ENCODE measurements at regions not wholly inside any gene's neighbourhood (a gene's known extent, or its start where the extent isn't known, plus 50 kb on each side); places are given as distances from the start of the nearest gene placed in this dataset.

DNA sequence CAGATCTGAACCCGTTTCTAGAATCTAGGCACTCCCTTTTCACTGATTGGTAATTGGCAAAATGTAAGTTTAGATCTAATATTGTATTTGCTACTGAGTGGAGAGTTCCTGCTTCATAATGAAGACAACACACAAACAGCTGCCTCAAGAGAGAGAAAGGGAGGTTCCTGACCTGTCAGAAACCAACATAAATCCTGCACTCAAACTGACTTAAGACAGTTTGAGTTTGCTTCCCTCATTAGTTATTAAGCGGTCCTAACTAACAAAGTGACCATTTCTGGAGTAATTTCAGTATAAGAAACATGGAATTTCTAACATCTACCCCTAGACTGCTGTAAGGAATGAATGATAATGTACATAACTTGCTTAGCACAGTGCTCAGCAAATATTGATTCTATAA lies 191.2 kb downstream of the METTL4 start:
- no peak overlapping the region for H3K9ac ChIP-seq (ENCODE audit: low read length)
- Mint-ChIP-seq H3K9me3 (ENCODE audit: unreplicated experiment) (no peaks in the 10 kb centered on the region), H3K27me3 (ENCODE audit: low read depth, unreplicated experiment) (no peaks in the 10 kb centered on the region), H3K4me1 (ENCODE audit: low read depth, unreplicated experiment) (no peaks in the 10 kb centered on the region), H3K4me3 (ENCODE audit: unreplicated experiment) (no peak overlapping the region), H3K36me3 (ENCODE audit: low read depth, unreplicated experiment) (no peaks in the 10 kb centered on the region), H3K27ac (ENCODE audit: unreplicated experiment) (no peak overlapping the region)
- H3K79me2 ChIP-seq (ENCODE audit: insufficient read depth, low read length): no peaks in the 10 kb centered on the region
- no peaks in the 10 kb centered on the region for H3K9me3 ChIP-seq (ENCODE audit: insufficient read depth, low read depth, low read length)
- no peaks in the 10 kb centered on the region for H3K36me3 ChIP-seq (ENCODE audit: insufficient read depth, low read length)
- TF ChIP-seq EZH2 (IDR thresholded peaks at IDR 0.05; ENCODE audit: insufficient read depth, low read length): no peak
- no peak for TF ChIP-seq CTCF (IDR thresholded peaks at IDR 0.05; ENCODE audit: insufficient read depth, low read depth, low read length)
- FAIRE-seq (no peak), DNase-seq (ENCODE audit: low read depth) (no peak)
- no peak overlapping the region for H3K4me2 ChIP-seq (ENCODE audit: low read length)
- H3K4me1 ChIP-seq (ENCODE audit: insufficient read depth, low read length): no peaks in the 10 kb centered on the region
- H3K27ac ChIP-seq (ENCODE audit: low read depth, low read length): no peak overlapping the region
- no peak overlapping the region for H3K4me3 ChIP-seq (ENCODE audit: insufficient read depth, low read depth, low read length)
- H4K20me1 ChIP-seq (ENCODE audit: insufficient read depth, low read length): no peaks in the 10 kb centered on the region
- H2AFZ ChIP-seq (ENCODE audit: low read depth, low read length): no peak overlapping the region
- no peaks in the 10 kb centered on the region for H3K27me3 ChIP-seq (ENCODE audit: insufficient read depth, low read length)

DNA sequence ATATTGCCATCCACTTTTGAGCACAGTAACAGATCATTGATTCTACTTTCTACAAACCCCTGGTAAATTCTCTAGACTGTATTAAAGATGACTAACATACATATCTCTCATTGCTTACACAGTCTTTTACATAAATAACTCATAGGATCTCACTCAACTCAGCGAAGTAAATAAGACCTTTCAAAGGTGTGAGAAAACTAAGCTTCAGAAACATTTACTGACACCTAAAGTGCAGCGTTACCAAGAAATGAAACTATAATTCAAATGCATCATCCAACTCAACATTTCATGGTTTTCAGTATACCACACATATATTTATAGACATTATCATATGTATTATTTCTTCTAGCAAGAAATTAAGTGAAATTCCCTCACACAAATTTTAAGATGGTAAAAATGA lies 189.8 kb downstream of the METTL4 start:
- no peak overlapping the region for H2AFZ ChIP-seq (ENCODE audit: low read depth, low read length)
- H3K4me3 ChIP-seq (ENCODE audit: insufficient read depth, low read depth, low read length): no peak overlapping the region
- H3K9me3 ChIP-seq (ENCODE audit: insufficient read depth, low read depth, low read length): no peaks in the 10 kb centered on the region
- H4K20me1 ChIP-seq (ENCODE audit: insufficient read depth, low read length): no peaks in the 10 kb centered on the region
- no peak overlapping the region for H3K27ac Mint-ChIP-seq (ENCODE audit: unreplicated experiment)
- FAIRE-seq: no peak
- H3K36me3 Mint-ChIP-seq (ENCODE audit: low read depth, unreplicated experiment): no peaks in the 10 kb centered on the region
- H3K9me3 Mint-ChIP-seq (ENCODE audit: unreplicated experiment): no peaks in the 10 kb centered on the region
- H3K4me1 ChIP-seq (ENCODE audit: insufficient read depth, low read length): no peaks in the 10 kb centered on the region
- no peaks in the 10 kb centered on the region for H3K36me3 ChIP-seq (ENCODE audit: insufficient read depth, low read length)
- H3K79me2 ChIP-seq (ENCODE audit: insufficient read depth, low read length): no peaks in the 10 kb centered on the region
- no peak for DNase-seq (ENCODE audit: low read depth)
- no peak for TF ChIP-seq CTCF (IDR thresholded peaks at IDR 0.05; ENCODE audit: insufficient read depth, low read depth, low read length)
- no peak overlapping the region for H3K4me2 ChIP-seq (ENCODE audit: low read length)
- no peak overlapping the region for H3K27ac ChIP-seq (ENCODE audit: low read depth, low read length)
- H3K4me1 Mint-ChIP-seq (ENCODE audit: low read depth, unreplicated experiment): no peaks in the 10 kb centered on the region
- H3K27me3 ChIP-seq (ENCODE audit: insufficient read depth, low read length): no peaks in the 10 kb centered on the region
- no peak overlapping the region for H3K9ac ChIP-seq (ENCODE audit: low read length)
- no peak overlapping the region for H3K4me3 Mint-ChIP-seq (ENCODE audit: unreplicated experiment)
- no peaks in the 10 kb centered on the region for H3K27me3 Mint-ChIP-seq (ENCODE audit: low read depth, unreplicated experiment)

GRCh38 chr18:2387588-2387987 lies 183.7 kb downstream of the METTL4 start:
- H3K27me3 ChIP-seq (ENCODE audit: insufficient read depth, low read length): no peaks in the 10 kb centered on the region
- H3K79me2 ChIP-seq (ENCODE audit: insufficient read depth, low read length): no peaks in the 10 kb centered on the region
- DNase-seq (ENCODE audit: low read depth) (no peak), FAIRE-seq (no peak)
- H2AFZ ChIP-seq (ENCODE audit: low read depth, low read length): no peak overlapping the region
- Mint-ChIP-seq H3K4me3 (ENCODE audit: unreplicated experiment) (no peak overlapping the region), H3K4me1 (ENCODE audit: low read depth, unreplicated experiment) (no peaks in the 10 kb centered on the region), H3K9me3 (ENCODE audit: unreplicated experiment) (no peaks in the 10 kb centered on the region), H3K27ac (ENCODE audit: unreplicated experiment) (no peak overlapping the region), H3K27me3 (ENCODE audit: low read depth, unreplicated experiment) (no peaks in the 10 kb centered on the region), H3K36me3 (ENCODE audit: low read depth, unreplicated experiment) (no peaks in the 10 kb centered on the region)
- no peak overlapping the region for H3K27ac ChIP-seq (ENCODE audit: low read depth, low read length)
- H3K9ac ChIP-seq (ENCODE audit: low read length): no peak overlapping the region
- H3K4me1 ChIP-seq (ENCODE audit: insufficient read depth, low read length): no peaks in the 10 kb centered on the region
- H3K4me3 ChIP-seq (ENCODE audit: insufficient read depth, low read depth, low read length): no peak overlapping the region
- H4K20me1 ChIP-seq (ENCODE audit: insufficient read depth, low read length): no peaks in the 10 kb centered on the region
- TF ChIP-seq CTCF (IDR thresholded peaks at IDR 0.05; ENCODE audit: insufficient read depth, low read depth, low read length) (no peak), EZH2 (IDR thresholded peaks at IDR 0.05; ENCODE audit: insufficient read depth, low read length) (no peak)
- no peak overlapping the region for H3K4me2 ChIP-seq (ENCODE audit: low read length)
- H3K36me3 ChIP-seq (ENCODE audit: insufficient read depth, low read length): no peaks in the 10 kb centered on the region
- no peaks in the 10 kb centered on the region for H3K9me3 ChIP-seq (ENCODE audit: insufficient read depth, low read depth, low read length)

All from astrocyte (in vitro differentiated cells and primary cell).